GM12878 (cell line): ENCODE measurements at regions not wholly inside any gene's neighbourhood (a gene's known extent, or its start where the extent isn't known, plus 50 kb on each side); places are given as distances from the start of the nearest gene placed in this dataset.

Experiments used
- ATAC-seq: fragments of 200-7000 bp; cut with Tn5 transposase; 3 replicates; pipeline ENCODE4 v1.9.1; 2020; ENCODE audit warnings: mild to moderate bottlenecking, moderate library complexity
- BruUV-seq: library from RNA; stranded (reverse); fragments of 400-500 nt; replicated peaks from 2 replicates; lab custom pipeline; 2021; lab: Mats Ljungman, UMichigan
- CTCF ChIA-PET: fragments of 300-600 bp; sonication (Branson Sonifier 250); formaldehyde crosslinking; extraction: SDS; loops from one replicate; lab custom pipeline; 2021; ENCODE audit warnings: inconsistent platforms; lab: Yijun Ruan, JAX
- POLR2A ChIA-PET: fragments of 350-600 bp; formaldehyde crosslinking; extraction: SDS; loops from one replicate; lab custom pipeline; 2021; ENCODE audit warnings: inconsistent platforms; lab: Charles Lee
- RAD21 ChIA-PET: fragments of 300-600 bp; sonication (Branson Sonifier 250); formaldehyde crosslinking; loops from one replicate; lab custom pipeline; 2023; ENCODE audit warnings: antibody characterized with exemption; ENCODE audit not compliant: unreplicated experiment; lab: Charles Lee
- SMC1A ChIA-PET: fragments of 300-600 bp; sonication (Branson Sonifier 250); formaldehyde crosslinking; loops from one replicate; lab custom pipeline; 2023; ENCODE audit not compliant: unreplicated experiment, uncharacterized antibody; lab: Charles Lee
- DNase-seq: peaks from one replicate; pipeline ENCODE4 v3.0.0-alpha.2; 2011; ENCODE audit warnings: low read depth, low spot score
- FAIRE-seq: peaks from 3 replicates; lab custom pipeline; 2011; peaks lifted over from hg19 to GRCh38; lab: Jason Lieb, UNC
- H2AFZ ChIP-seq: 2 replicates; pipeline ENCODE4 v1.6.0; 2011; ENCODE audit warnings: low read depth, low read length, control low read depth; ENCODE audit not compliant: control insufficient read depth
- H3K27ac ChIP-seq: 2 replicates; pipeline ENCODE4 v1.5.1; 2011; ENCODE audit warnings: control low read depth; ENCODE audit not compliant: control insufficient read depth, insufficient read depth
- H3K27me3 ChIP-seq, 2 experiments: replicated peaks in 1 of 2; 2 replicates each; pipeline versions ENCODE4 v1.6.0 to v1.6.1; 2011; ENCODE audit warnings: low read length in 1 of 2; ENCODE audit not compliant: control insufficient read depth in 2 of 2, insufficient read depth in 2 of 2
- H3K36me3 ChIP-seq, 2 experiments: 2 replicates each; pipeline ENCODE4 v1.5.1; 2011; ENCODE audit warnings: low read length in 1 of 2; ENCODE audit not compliant: control insufficient read depth in 2 of 2, insufficient read depth in 2 of 2
- H3K4me1 ChIP-seq: 2 replicates; pipeline ENCODE4 v1.6.1; 2011; ENCODE audit warnings: mild to moderate bottlenecking, low read length, moderate library complexity, mixed read lengths; ENCODE audit not compliant: control insufficient read depth, insufficient read depth
- H3K4me2 ChIP-seq: 2 replicates; pipeline ENCODE4 v1.6.0; 2011; ENCODE audit warnings: control low read depth; ENCODE audit not compliant: control insufficient read depth, insufficient read depth
- H3K4me3 ChIP-seq: fragments of 200-600 bp; sonication (generic); 2 replicates; pipeline ENCODE4 v1.5.1; 2016
- H3K79me2 ChIP-seq: 2 replicates; pipeline ENCODE4 v1.6.0; 2011; ENCODE audit warnings: low read length; ENCODE audit not compliant: control insufficient read depth, insufficient read depth
- H3K9ac ChIP-seq: 2 replicates; pipeline ENCODE4 v1.8.0; 2011; ENCODE audit warnings: low read length, control low read depth, mixed read lengths; ENCODE audit not compliant: control insufficient read depth, insufficient read depth
- H3K9me3 ChIP-seq: replicated peaks from 3 replicates; pipeline ENCODE4 v1.5.1; 2011; ENCODE audit warnings: mild to moderate bottlenecking, low read length; ENCODE audit not compliant: control insufficient read depth, insufficient read depth
- H4K20me1 ChIP-seq: 2 replicates; pipeline ENCODE4 v1.6.0; 2011; ENCODE audit not compliant: control insufficient read depth, insufficient read depth
- CBFB ChIP-seq: IDR thresholded peaks from 2 replicates; pipeline ENCODE4 v1.6.1; 2016; ENCODE audit warnings: antibody characterized with exemption, low read depth
- KLF5 ChIP-seq: fragments of 450-650 bp; IDR thresholded peaks from 2 replicates; pipeline ENCODE4 v1.6.1; 2014; ENCODE audit warnings: mild to moderate bottlenecking; ENCODE audit not compliant: partially characterized antibody
- SPI1 ChIP-seq: IDR thresholded peaks from 2 replicates; pipeline ENCODE4 v1.6.1; 2011; ENCODE audit warnings: low read depth, mild to moderate bottlenecking, low read length, moderate library complexity, borderline replicate concordance; ENCODE audit not compliant: insufficient read depth
- WGBS: methylation state at CpG from one replicate; pipeline ENCODE4 v1.1.6; 2016; ENCODE audit warnings: low lambda C conversion rate; ENCODE audit not compliant: insufficient replicate concordance, insufficient coverage; ENCODE audit errors: missing lambda C conversion rate; 5-methylcytosine and 5-hydroxymethylcytosine counted together
- in situ Hi-C: fragments of 300-500 bp; cut with MboI; formaldehyde crosslinking; loops from 9 replicates; pipeline ENCODE4 v1.14.3; 2018; ENCODE audit warnings: mixed read lengths
- intact Hi-C: fragments of 100-400 bp; cut with micrococcal nuclease; formaldehyde crosslinking; loops from one replicate; pipeline ENCODE4 v1.14.2; 2022; ENCODE audit not compliant: unreplicated experiment
- TF ChIP-seq, protein P1 (sequence below): IDR thresholded peaks from 2 replicates; pipeline ENCODE4 v1.6.1; 2011; ENCODE audit warnings: low read depth, low read length, improper control_type of control experiment, borderline replicate concordance
- TF ChIP-seq, protein P2 (sequence below): fragments of 450-650 bp; IDR thresholded peaks from 2 replicates; pipeline ENCODE4 v1.6.1; 2018; ENCODE audit warnings: borderline replicate concordance, mild to moderate bottlenecking; ENCODE audit not compliant: partially characterized antibody

DNA sequence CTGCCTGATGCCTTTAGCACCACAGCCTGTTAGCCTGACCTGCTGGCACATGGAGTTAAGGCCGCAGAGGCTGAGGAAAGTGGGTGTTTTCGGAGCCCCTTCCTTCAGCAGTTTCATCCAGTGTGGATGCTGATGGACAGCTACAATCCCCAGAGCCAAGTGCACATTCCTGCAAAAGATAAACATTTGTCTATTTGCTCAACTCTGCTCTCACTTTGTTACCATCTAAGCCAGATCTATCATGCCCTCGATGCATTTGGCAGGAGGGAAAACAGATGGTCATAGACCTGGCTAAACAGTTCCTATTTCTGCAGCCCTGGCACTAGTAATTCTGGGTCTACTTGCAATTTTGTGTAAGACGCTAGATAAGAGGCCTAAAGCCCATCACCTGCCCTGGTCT lies 312.9 kb upstream of the RASGRP1 start:
- DNase-seq (no peak), FAIRE-seq (no peak)
- BruUV-seq = no TSS peak

More for the DNA sequence above, 312.9 kb upstream of the RASGRP1 start:
- SMC1A ChIA-PET = no interaction called here
- intact Hi-C loops (no loop called here), in situ Hi-C loops (no loop called here)
- Histone ChIP-seq H3K4me3 (no peak overlapping the region), H3K9me3 (no peaks in the 10 kb centered on the region), H2AFZ (no peak overlapping the region), H3K9ac (no peak overlapping the region), H3K36me3 (no peaks in the 10 kb centered on the region), H3K4me2 (no peak overlapping the region), H3K79me2 (no peaks in the 10 kb centered on the region), H3K4me1 (no peaks in the 10 kb centered on the region), H3K27me3 (no peaks in the 10 kb centered on the region), H3K27ac (no peak overlapping the region), H4K20me1 (no peaks in the 10 kb centered on the region)
- TF ChIP-seq, protein P1, sequence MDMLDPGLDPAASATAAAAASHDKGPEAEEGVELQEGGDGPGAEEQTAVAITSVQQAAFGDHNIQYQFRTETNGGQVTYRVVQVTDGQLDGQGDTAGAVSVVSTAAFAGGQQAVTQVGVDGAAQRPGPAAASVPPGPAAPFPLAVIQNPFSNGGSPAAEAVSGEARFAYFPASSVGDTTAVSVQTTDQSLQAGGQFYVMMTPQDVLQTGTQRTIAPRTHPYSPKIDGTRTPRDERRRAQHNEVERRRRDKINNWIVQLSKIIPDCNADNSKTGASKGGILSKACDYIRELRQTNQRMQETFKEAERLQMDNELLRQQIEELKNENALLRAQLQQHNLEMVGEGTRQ = no peak
- TF ChIP-seq SPI1 = no peak
- TF ChIP-seq, protein P2, sequence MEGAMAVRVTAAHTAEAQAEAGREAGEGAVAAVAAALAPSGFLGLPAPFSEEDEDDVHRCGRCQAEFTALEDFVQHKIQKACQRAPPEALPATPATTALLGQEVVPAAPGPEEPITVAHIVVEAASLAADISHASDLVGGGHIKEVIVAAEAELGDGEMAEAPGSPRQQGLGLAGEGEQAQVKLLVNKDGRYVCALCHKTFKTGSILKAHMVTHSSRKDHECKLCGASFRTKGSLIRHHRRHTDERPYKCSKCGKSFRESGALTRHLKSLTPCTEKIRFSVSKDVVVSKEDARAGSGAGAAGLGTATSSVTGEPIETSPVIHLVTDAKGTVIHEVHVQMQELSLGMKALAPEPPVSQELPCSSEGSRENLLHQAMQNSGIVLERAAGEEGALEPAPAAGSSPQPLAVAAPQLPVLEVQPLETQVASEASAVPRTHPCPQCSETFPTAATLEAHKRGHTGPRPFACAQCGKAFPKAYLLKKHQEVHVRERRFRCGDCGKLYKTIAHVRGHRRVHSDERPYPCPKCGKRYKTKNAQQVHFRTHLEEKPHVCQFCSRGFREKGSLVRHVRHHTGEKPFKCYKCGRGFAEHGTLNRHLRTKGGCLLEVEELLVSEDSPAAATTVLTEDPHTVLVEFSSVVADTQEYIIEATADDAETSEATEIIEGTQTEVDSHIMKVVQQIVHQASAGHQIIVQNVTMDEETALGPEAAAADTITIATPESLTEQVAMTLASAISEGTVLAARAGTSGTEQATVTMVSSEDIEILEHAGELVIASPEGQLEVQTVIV = no peak
- no peak for TF ChIP-seq KLF5
- no peak for TF ChIP-seq CBFB
- WGBS = 2% methylated on average over 4 of the region's 4 CpGs
- RAD21 ChIA-PET = no interaction called here
- ATAC-seq = no peak
- CTCF ChIA-PET = interaction anchor here (0.7 kb wide), 1 partner anchor 18 kb away, joined by 4 read pairs; no protein-coding TSS in a partner anchor
- POLR2A ChIA-PET = no interaction called here
